ENCODE measurements at regions not wholly inside any gene's neighbourhood (a gene's known extent, or its start where the extent isn't known, plus 50 kb on each side); places are given as distances from the start of the nearest gene placed in this dataset.

GRCh38 chr5:93008502-93009207 lies 572.4 kb downstream of the NR2F1-AS1 start:
- DNase-seq: no peak

- DNase-seq: no peak
Measured at GRCh38 chr5:93006915-93007314, 574.1 kb downstream of the NR2F1-AS1 start.

- DNase-seq: no peak
Measured at GRCh38 chr5:92998456-92998855, 582.6 kb downstream of the NR2F1-AS1 start.

GRCh38 chr5:92994392-92994791 lies 586.6 kb downstream of the NR2F1-AS1 start:
- DNase-seq: no peak

- DNase-seq: no peak
Measured at GRCh38 chr5:92992073-92992472, 588.9 kb downstream of the NR2F1-AS1 start.

- DNase-seq: no peak
Measured at GRCh38 chr5:92991581-92992067, 589.4 kb downstream of the NR2F1-AS1 start.

- DNase-seq: no peak
Measured at GRCh38 chr5:92990771-92991170, 590.2 kb downstream of the NR2F1-AS1 start.

GRCh38 chr5:92981001-92981400 lies 600.0 kb downstream of the NR2F1-AS1 start:
- no peak for DNase-seq

- DNase-seq: no peak
Measured at GRCh38 chr5:92980491-92980890, 600.5 kb downstream of the NR2F1-AS1 start.

GRCh38 chr5:92979716-92980115 lies 601.3 kb downstream of the NR2F1-AS1 start:
- DNase-seq: peak in 6 of 51 donors; percentile 1 to 31 (median 26)

GRCh38 chr5:92977846-92978540 lies 603.0 kb downstream of the NR2F1-AS1 start:
- DNase-seq: peak in 23 of 51 donors; percentile 3 to 76 (median 25)

GRCh38 chr5:92976156-92976555 lies 604.9 kb downstream of the NR2F1-AS1 start:
- no peak for DNase-seq

GRCh38 chr5:92969781-92970237 lies 611.2 kb downstream of the NR2F1-AS1 start:
- peak in 21 of 51 donors; percentile 2 to 84 (median 21) for DNase-seq

GRCh38 chr5:92969191-92969780 lies 611.7 kb downstream of the NR2F1-AS1 start:
- peak in 1 of 51 donors; percentile 51 for DNase-seq

GRCh38 chr5:92963800-92964199 lies 617.2 kb downstream of the NR2F1-AS1 start:
- DNase-seq: no peak

- peak in 25 of 51 donors; percentile 6 to 57 (median 32) for DNase-seq
Measured at GRCh38 chr5:92962752-92963151, 618.3 kb downstream of the NR2F1-AS1 start.

GRCh38 chr5:92956886-92957285 lies 624.1 kb downstream of the NR2F1-AS1 start:
- no peak for DNase-seq

GRCh38 chr5:92952243-92952642 lies 628.8 kb downstream of the NR2F1-AS1 start:
- no peak for DNase-seq

GRCh38 chr5:92951746-92952145 lies 629.3 kb downstream of the NR2F1-AS1 start:
- no peak for DNase-seq

- no peak for DNase-seq
Measured at GRCh38 chr5:92946546-92946945, 634.5 kb downstream of the NR2F1-AS1 start.

- peak in 9 of 51 donors; percentile 3 to 50 (median 9) for DNase-seq
Measured at GRCh38 chr5:92945605-92946097, 635.4 kb downstream of the NR2F1-AS1 start.
